Activated CD4-positive, alpha-beta T cell treated with anti-CD3 and anti-CD28 coated beads for 4 hours (primary cell): ENCODE measurements at regions not wholly inside any gene's neighbourhood (a gene's known extent, or its start where the extent isn't known, plus 50 kb on each side); places are given as distances from the start of the nearest gene placed in this dataset.

ENCODE experiments used
- DNase-seq, 2 donors: peaks; one replicate each; pipeline ENCODE4 v3.0.0-alpha.2; 2020

DNA sequence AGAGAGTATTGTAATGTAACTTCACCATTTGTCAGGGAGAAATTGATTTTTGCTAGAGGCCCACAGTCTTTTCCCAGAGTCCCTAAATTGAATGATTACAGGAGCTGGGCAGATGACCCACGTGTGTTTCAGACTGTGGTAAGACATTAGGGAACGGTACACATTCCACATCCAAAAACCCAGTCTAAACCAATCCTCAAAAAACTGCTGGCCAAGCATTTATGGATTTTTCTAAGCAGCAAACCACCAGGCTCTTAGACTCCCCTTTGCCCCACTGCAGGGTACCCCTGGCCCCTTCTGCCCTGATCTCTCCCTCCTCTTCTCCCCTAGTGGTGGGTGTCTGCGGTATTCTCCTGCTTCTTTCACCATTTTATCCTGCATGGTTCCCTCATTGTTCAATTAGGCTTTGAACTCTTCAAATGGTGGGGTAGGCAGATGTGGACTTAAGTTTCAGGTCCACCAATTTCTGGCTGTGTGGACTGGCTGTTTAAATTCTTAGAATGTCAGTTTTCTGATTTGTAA lies 135.5 kb upstream of the SORCS3 start:
- DNase-seq = no peak

DNA sequence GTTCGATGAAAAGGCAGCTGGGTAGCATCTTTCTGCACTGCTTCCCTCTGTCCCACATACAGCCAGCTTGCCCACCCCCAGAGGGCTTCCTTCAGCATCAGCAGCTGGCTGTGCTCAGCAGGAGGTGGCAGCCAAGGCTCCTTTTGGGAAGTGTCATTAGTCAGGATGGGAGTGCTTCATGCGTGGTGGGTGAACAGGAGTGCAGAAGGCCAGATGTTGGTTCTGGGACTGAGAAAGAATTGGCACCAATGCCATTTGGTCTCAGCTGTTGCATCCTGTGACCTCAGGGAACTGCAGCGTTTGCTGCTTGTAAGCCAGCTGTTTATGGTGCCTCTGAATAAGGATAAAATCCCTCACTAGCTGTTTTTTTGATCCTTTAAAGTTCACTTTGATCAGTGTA lies 131.1 kb upstream of the SORCS3 start:
- no peak for DNase-seq

- DNase-seq = no peak
Observed at GRCh38 chr10:104510644-104511043, 130.4 kb upstream of the SORCS3 start.

- no peak for DNase-seq
Observed at GRCh38 chr10:104512800-104513199, 128.3 kb upstream of the SORCS3 start.

DNA sequence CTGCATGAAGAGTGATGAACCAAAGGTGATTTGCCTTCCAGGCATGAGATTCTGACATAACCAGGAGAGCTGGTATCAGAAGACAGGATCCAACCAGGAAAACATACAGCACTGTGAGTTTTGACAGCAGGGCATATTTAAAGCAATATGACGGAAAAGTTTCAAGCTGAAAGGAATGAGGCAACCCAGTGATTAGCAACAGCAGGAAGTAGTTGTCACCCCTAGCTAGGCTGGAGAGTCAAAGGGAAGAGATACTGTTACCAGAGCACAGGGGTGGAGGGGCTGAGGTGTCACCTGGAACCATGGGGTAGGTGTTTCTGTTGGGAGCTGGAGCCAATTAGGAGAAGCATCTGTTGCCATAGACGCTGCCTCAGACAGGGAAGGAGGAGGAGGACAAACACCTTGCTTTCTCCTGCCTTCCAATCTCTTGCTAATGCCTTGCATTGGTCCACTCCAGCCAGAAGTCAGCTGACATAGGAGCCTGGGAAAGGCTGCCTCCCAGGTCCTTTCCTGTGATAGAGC lies 125.4 kb upstream of the SORCS3 start:
- no peak for DNase-seq

- DNase-seq = no peak
Observed at GRCh38 chr10:104516986-104517385, 124.1 kb upstream of the SORCS3 start.

GRCh38 chr10:104517946-104518345 lies 123.1 kb upstream of the SORCS3 start:
- no peak for DNase-seq

DNA sequence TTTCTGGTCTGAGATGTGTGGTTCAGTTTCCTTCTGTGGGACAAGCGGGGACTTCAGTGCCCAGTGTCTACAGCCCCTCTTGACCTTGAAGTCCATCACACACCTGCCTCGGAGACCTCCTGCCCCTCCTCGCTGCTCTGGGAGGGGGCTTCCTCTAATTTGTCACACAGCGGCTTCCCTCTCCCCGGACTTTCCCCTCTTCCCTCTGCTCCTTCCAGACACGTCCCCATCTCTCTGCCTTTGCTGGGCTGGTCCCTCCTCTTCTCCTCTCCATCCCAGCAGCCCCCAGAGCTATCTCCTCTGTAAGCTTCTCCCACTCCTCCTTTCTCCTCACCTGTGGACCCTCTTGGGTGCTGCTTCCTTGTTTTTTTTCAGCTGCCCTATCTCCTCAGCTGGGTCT lies 122.2 kb upstream of the SORCS3 start:
- DNase-seq = no peak

GRCh38 chr10:104520653-104521052 lies 120.4 kb upstream of the SORCS3 start:
- DNase-seq = no peak

DNA sequence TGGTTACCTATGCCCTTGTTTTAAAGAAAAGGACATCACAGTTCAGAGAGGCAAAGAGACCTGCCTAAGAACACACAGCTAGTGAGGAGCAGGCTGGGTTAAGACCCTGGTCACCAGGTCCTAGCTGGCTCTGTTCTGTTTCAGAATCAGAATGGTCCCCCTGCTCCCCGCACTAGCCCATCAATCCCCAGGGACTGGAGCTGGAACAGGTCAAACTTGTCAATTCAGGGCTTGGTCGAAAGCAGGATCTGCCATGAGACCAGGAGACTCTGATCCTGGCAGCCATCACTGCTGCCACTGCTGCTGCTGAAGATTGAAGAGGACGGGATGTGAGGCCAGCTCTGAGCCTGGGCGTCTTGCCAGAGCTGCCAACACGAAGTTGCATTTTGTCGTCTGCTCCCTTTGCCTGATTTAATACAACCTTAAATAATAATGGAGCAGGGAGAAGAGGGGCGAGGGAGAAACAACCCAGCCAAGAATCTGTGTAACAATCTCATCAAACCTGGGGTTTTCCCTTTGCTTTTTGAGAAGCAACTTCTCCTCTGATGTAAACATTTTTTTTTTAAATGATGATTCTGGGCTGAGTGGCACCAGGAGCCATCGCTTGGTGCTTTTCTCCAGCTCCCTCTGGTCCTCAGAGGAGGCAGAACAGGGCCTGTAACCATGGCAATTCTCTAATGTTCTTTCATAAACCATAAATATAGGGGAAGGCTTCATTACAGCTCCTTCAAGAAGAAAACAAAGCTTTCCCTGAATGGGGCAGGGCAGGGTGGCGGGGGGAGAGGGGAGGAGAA lies 119.0 kb upstream of the SORCS3 start:
- no peak for DNase-seq

DNA sequence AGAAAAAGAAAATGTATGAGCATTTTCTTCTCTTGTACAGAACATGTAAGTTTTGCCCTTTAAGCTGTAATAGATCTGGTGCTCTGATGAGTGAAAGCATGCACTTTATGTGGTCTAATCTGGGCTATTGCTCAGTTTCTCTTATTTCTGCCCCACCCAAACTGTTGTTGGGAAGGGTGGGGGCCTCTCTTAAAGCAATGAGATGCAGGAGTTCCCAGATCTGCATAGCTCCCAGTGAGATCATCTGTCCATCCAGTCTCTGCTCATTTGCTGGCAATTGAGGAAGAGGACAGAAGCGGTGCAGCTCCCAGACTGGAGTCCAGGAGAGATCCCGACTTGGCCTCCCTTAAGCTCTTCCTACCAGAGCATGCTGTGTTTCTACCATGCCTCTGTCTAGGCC lies 114.9 kb upstream of the SORCS3 start:
- DNase-seq = no peak

DNA sequence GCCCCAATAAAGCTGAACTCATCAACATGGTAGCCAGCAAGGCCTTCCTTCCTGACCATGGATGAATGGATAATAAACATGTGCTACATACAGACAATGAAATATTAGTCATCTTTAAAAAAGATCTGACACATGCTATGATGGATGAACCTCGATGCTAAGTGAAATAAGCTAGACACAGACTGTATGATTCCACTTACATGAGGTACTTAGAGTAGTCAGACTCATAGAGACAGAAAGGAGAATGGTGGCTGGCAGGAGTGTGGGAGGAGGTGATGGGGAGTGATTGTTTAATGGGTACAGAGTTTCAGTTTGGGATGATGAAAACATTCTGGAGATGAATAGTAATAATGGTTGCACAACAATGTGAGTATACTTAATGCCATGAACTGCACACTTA lies 114.1 kb upstream of the SORCS3 start:
- DNase-seq = no peak

GRCh38 chr10:104540181-104540580 lies 100.9 kb upstream of the SORCS3 start:
- DNase-seq = no peak

GRCh38 chr10:104541820-104542219 lies 99.3 kb upstream of the SORCS3 start:
- no peak for DNase-seq

DNA sequence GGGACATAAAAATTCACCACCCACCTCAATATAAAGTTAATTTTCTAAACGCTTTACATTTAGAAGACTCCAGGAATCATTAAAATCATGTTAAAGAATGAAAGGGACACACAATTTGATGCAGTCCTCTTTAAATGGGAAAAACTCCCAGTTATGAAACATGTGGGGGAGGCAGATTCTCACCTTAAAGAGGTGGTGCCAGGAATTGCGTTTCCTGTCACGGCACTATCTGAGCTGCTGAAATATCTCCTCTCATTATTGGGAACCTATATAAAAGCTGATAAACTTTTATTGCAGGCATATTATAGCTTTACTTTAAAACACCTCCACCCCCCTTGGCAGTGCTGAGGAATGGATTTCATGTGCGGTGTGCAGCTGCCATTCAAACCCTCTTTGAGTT lies 94.8 kb upstream of the SORCS3 start:
- DNase-seq = no peak

GRCh38 chr10:104546756-104547155 lies 94.3 kb upstream of the SORCS3 start:
- no peak for DNase-seq

- DNase-seq = no peak
Observed at GRCh38 chr10:104548090-104548489, 93.0 kb upstream of the SORCS3 start.

DNA sequence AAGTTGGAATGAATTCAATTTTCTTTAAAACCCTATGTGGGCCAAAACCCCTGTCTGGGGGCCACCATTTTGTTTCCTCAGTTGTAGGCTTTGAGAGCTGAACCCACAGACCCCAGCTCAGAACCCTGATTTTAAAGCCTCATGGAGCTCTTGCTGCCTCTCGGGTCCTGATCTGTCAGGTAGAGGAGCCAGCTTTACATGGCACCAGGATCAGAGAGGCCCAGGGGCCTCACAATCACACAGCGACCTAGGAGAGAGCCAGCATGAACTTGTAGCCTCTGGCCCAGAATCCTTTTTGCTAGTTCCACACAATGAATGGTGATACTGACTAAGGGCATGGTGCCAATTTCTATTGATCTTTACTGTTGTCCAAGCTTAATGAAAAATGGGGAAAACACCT lies 84.3 kb upstream of the SORCS3 start:
- no peak for DNase-seq

DNA sequence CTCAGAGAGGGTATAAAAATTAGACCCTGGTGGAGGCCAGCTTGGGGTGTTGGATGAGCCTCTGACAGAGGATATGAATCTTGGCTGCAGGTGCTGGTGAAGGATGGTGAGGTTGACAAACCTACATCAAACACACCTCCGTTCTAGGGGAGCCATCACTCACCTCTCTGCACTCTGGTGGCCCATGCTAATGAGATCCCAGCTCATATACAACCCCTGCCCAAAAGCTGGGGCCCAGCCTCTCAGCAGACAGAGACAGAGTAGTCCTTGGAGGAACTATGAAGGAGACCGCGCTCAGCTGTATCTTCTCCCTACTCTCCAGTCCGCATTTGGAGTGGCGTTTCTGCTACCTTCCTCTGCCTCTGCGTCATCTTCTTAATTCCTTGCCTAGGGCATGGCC lies 83.1 kb upstream of the SORCS3 start:
- DNase-seq = no peak

- no peak for DNase-seq
Observed at GRCh38 chr10:104559935-104560334, 81.2 kb upstream of the SORCS3 start.

DNA sequence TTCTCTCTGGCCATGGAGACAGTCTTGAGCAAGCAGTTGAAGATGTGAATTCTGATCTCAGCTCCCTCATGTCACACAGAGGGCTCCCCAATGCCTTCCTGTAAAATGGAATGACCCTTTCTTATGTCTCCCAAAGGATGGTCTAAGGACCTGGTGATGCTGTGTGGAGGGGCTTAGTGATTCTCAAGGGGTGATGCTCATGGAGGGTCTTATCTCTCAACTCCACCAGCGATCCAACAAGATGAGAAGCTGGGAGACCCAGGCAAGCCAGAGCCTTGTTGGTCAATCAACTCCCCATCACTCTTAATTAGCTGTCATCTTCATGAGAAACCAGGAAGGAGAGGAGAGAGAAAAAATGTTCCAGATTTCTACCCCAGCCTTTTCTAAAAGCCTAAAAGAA lies 78.0 kb upstream of the SORCS3 start:
- no peak for DNase-seq

DNA sequence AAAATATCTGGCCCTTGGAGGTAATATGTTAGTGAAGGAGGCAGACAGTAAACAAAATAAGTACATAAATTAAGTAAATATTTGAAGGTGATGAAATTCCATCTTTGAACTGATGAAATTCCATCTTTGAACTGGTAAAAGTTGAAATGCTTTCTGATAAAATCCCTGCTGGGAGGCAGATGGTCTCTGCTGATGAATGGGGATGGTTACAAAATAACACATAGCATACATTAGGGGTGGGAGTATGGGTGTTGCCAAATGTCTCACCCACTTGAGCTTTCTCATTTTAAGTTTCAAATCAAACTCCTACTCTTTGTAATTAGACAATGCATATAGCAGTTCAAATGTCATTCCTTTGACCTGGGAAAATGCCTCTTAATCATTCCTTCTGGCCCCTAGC lies 77.5 kb upstream of the SORCS3 start:
- DNase-seq = no peak

DNA sequence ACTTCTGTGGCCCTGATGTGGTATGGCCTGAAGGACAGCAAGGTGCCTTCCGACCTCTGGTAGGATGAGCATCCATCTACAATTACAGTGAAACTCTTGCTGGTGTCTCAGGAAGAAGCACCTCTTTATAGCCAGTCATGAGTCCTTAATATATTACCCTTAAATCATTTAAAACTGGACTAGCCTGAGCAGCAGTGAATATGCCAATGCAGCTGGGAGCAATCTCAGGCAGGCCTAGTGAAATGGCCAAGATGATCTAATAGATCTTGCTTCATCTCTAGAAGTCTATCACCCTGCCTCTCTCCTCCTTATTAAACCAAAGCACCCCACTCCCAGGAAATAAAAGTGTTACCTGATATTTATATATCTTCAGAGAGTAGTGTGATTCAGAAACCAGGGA lies 66.7 kb upstream of the SORCS3 start:
- no peak for DNase-seq

DNA sequence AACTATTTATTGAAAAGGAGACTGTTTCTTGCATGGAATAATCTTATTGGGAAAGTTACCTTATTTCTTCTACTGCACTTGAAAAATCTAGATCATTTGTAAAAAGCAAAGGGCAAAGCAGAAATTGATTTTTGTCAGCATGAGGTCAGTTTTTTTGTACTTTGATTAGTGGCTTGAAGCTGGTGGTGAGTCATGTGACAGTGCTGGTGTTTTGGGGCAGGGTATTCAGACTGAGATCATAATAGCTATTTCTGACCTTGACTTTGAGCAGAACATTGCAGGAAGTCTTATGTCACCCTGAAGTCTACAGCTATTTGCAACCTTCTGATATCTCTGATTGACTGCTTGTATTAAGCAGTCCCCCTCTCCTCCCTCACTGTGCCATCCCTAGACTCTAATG lies 66.3 kb upstream of the SORCS3 start:
- DNase-seq = no peak

- no peak for DNase-seq
Observed at GRCh38 chr10:104576611-104577010, 64.5 kb upstream of the SORCS3 start.
